Activated naive CD4-positive, alpha-beta T cell treated with anti-CD3 and anti-CD28 coated beads for 36 hours (primary cell): ENCODE measurements at regions not wholly inside any gene's neighbourhood (a gene's known extent, or its start where the extent isn't known, plus 50 kb on each side); places are given as distances from the start of the nearest gene placed in this dataset.
A peak's percentile ranks its signal among the peaks of the same experiment; 100 is the strongest.

Source experiments
- CTCF ChIA-PET: fragments of 350-600 bp; sonication (Branson Sonifier 250); formaldehyde crosslinking; loops from one replicate; lab custom pipeline; 2021; ENCODE audit warnings: antibody characterized with exemption; lab: Charles Lee
- DNase-seq: peaks from one replicate; pipeline ENCODE4 v3.0.0-alpha.2; 2020
- H3K27ac Mint-ChIP-seq: one replicate; pipeline ENCODE4 v1.8.0; 2021; ENCODE audit warnings: mild to moderate bottlenecking, mixed read lengths
- H3K27me3 Mint-ChIP-seq: one replicate; pipeline ENCODE4 v1.8.0; 2021; ENCODE audit warnings: low read depth, mixed read lengths
- H3K36me3 Mint-ChIP-seq: one replicate; pipeline ENCODE4 v1.8.0; 2021; ENCODE audit warnings: low read depth, mixed read lengths
- H3K4me1 Mint-ChIP-seq: one replicate; pipeline ENCODE4 v1.8.0; 2021; ENCODE audit warnings: low read depth, mixed read lengths
- H3K4me3 Mint-ChIP-seq: one replicate; pipeline ENCODE4 v1.8.0; 2021; ENCODE audit warnings: mild to moderate bottlenecking, moderate library complexity, mixed read lengths
- H3K9me3 Mint-ChIP-seq: one replicate; pipeline ENCODE4 v1.8.0; 2021; ENCODE audit warnings: mixed read lengths
- intact Hi-C: fragments of 100-400 bp; cut with micrococcal nuclease; formaldehyde crosslinking; loops from one replicate; pipeline ENCODE4 v1.15.1; 2023

GRCh38 chr13:26502826-26503225 lies 54.7 kb upstream of the WASF3 start:
- Mint-ChIP-seq H3K36me3 (no peaks in the 10 kb centered on the region), H3K27me3 (no peaks in the 10 kb centered on the region), H3K27ac (peak overlapping the region; percentile 63), H3K4me3 (no peak overlapping the region), H3K4me1 (peaks cover 26% of the 10 kb centered on the region), H3K9me3 (no peaks in the 10 kb centered on the region)
- peak; percentile 73 for DNase-seq
- CTCF ChIA-PET, result interaction anchor here (0.6 to 2.7 kb wide), 5 partner anchors 9 to 967 kb away, joined by 3 to 12 read pairs (median 7); no protein-coding TSS in a partner anchor
- intact Hi-C loops, result loop anchor here (1.0 to 2.0 kb wide), 2 partner anchors 250 to 317 kb away; no protein-coding TSS in a partner anchor

GRCh38 chr13:26503826-26504594 lies 53.5 kb upstream of the WASF3 start:
- CTCF ChIA-PET, result interaction anchor here (0.7 to 2.7 kb wide), 4 partner anchors 10 to 319 kb away, joined by 3 to 12 read pairs (median 5); no protein-coding TSS in a partner anchor
- Mint-ChIP-seq H3K36me3 (no peaks in the 10 kb centered on the region), H3K27me3 (no peaks in the 10 kb centered on the region), H3K27ac (no peak overlapping the region), H3K4me3 (no peak overlapping the region), H3K4me1 (peaks cover 26% of the 10 kb centered on the region), H3K9me3 (no peaks in the 10 kb centered on the region)
- DNase-seq, result peak; percentile 6
- intact Hi-C loops, result loop anchor here (2.0 kb wide), 1 partner anchor 251 kb away; no protein-coding TSS in a partner anchor
